ENCODE measurements at regions not wholly inside any gene's neighbourhood (a gene's known extent, or its start where the extent isn't known, plus 50 kb on each side); places are given as distances from the start of the nearest gene placed in this dataset.

GRCh38 chr13:54768214-54768613 is 1739.6 kb downstream of the OLFM4 start:
- H3K4me1 ChIP-seq = no peaks in the 10 kb centered on the region
- TF ChIP-seq CTCF (IDR thresholded peaks at IDR 0.05) (no peak), POLR2A (IDR thresholded peaks at IDR 0.05) (no peak)
- no peak for DNase-seq
- no peak overlapping the region for H3K27ac ChIP-seq
- 78 to 88% methylated on average over 2 of the region's 2 CpGs for WGBS, 2 donors
- H3K9me3 ChIP-seq = no peaks in the 10 kb centered on the region
- H3K27me3 ChIP-seq = no peaks in the 10 kb centered on the region
- intact Hi-C loops (cut with DNase I) = no loop called here
- H3K36me3 ChIP-seq = no peaks in the 10 kb centered on the region
- H3K4me3 ChIP-seq (replicated peaks in 1 of 3) = no peak overlapping the region

GRCh38 chr13:54775501-54776191 is 1747.0 kb downstream of the OLFM4 start:
- Histone ChIP-seq H3K4me1 (no peaks in the 10 kb centered on the region), H3K9me3 (no peaks in the 10 kb centered on the region), H3K36me3 (no peaks in the 10 kb centered on the region), H3K27me3 (no peaks in the 10 kb centered on the region), H3K4me3 (replicated peaks in 1 of 3) (no peak overlapping the region), H3K27ac (no peak overlapping the region)
- TF ChIP-seq POLR2A (IDR thresholded peaks at IDR 0.05) (no peak), CTCF (IDR thresholded peaks at IDR 0.05) (no peak)
- 85 to 91% methylated on average over 10 of the region's 13 CpGs for WGBS, 2 donors
- intact Hi-C loops (cut with DNase I) = no loop called here
- no peak for DNase-seq

GRCh38 chr13:54787754-54788153 is 1759.1 kb downstream of the OLFM4 start:
- H3K4me3 ChIP-seq (replicated peaks in 1 of 3) = no peak overlapping the region
- H3K9me3 ChIP-seq = no peaks in the 10 kb centered on the region
- no peak overlapping the region for H3K27ac ChIP-seq
- H3K27me3 ChIP-seq = no peaks in the 10 kb centered on the region
- DNase-seq = no peak
- no peaks in the 10 kb centered on the region for H3K36me3 ChIP-seq
- 92 to 96% methylated on average over 12 of the region's 12 CpGs for WGBS, 2 donors
- no peak for TF ChIP-seq CTCF (IDR thresholded peaks at IDR 0.05)
- intact Hi-C loops (cut with DNase I) = no loop called here
- H3K4me1 ChIP-seq = no peaks in the 10 kb centered on the region

- WGBS, 2 donors = 89 to 99% methylated on average over 14 to 18 of the region's 37 CpGs
- no peak for TF ChIP-seq CTCF (IDR thresholded peaks at IDR 0.05)
- no peak for TF ChIP-seq POLR2A (IDR thresholded peaks at IDR 0.05)
Measured at GRCh38 chr13:54799621-54800226, 1771.1 kb downstream of the OLFM4 start.

GRCh38 chr13:54802226-54802625 is 1773.6 kb downstream of the OLFM4 start:
- DNase-seq = no peak
- Histone ChIP-seq H3K9me3 (no peaks in the 10 kb centered on the region), H3K4me3 (replicated peaks in 1 of 3) (no peak overlapping the region), H3K36me3 (no peaks in the 10 kb centered on the region), H3K4me1 (no peaks in the 10 kb centered on the region), H3K27me3 (no peaks in the 10 kb centered on the region), H3K27ac (no peak overlapping the region)
- intact Hi-C loops (cut with DNase I) = no loop called here
- TF ChIP-seq POLR2A (IDR thresholded peaks at IDR 0.05) (no peak), CTCF (IDR thresholded peaks at IDR 0.05) (no peak)
- 91% methylated on average over 4 of the region's 4 CpGs for WGBS, 2 donors

More at GRCh38 chr13:54799621-54800226, 1771.1 kb downstream of the OLFM4 start:
- no peak for DNase-seq
- H3K36me3 ChIP-seq = no peaks in the 10 kb centered on the region
- no peaks in the 10 kb centered on the region for H3K27me3 ChIP-seq
- H3K27ac ChIP-seq = no peak overlapping the region
- no peaks in the 10 kb centered on the region for H3K4me1 ChIP-seq
- intact Hi-C loops (cut with DNase I) = no loop called here
- H3K9me3 ChIP-seq = no peaks in the 10 kb centered on the region
- no peak overlapping the region for H3K4me3 ChIP-seq (replicated peaks in 1 of 3)

Measured in thyroid gland (tissue), 4 donors.